SK-N-SH (cell line): ENCODE measurements at regions not wholly inside any gene's neighbourhood (a gene's known extent, or its start where the extent isn't known, plus 50 kb on each side); places are given as distances from the start of the nearest gene placed in this dataset.

Experiments
- CTCF ChIA-PET: fragments of 300-600, 350-600 bp; formaldehyde crosslinking; extraction: SDS; loops from one replicate; lab custom pipeline; 2021; lab: Yijun Ruan, JAX
- POLR2A ChIA-PET: fragments of 350-600 bp; sonication (Branson Sonifier 250); formaldehyde crosslinking; extraction: SDS; loops from one replicate; lab custom pipeline; 2020; ENCODE audit warnings: antibody characterized with exemption, inconsistent platforms; lab: Yijun Ruan, JAX
- DNase-seq: peaks from one replicate; pipeline ENCODE4 v3.0.0; 2012
- H2AFZ ChIP-seq: fragments of 200-600 bp; sonication (generic); 2 replicates; pipeline ENCODE4 v1.8.1; 2016; ENCODE audit warnings: antibody characterized with exemption, mild to moderate bottlenecking, low read depth
- H3F3A ChIP-seq: fragments of 200-600 bp; sonication (generic); replicated peaks from 2 replicates; pipeline ENCODE3; 2016; ENCODE audit warnings: antibody characterized with exemption, mild to moderate bottlenecking; ENCODE audit not compliant: insufficient read depth
- H3K27ac ChIP-seq, 2 experiments: fragments of 200-500 bp in 1 of 2; fragments of 200-600 bp in 1 of 2; sonication (Bioruptor generic) in 1 of 2; sonication (generic), shearing (Covaris generic) in 1 of 2; 2 replicates each; pipeline versions ENCODE4 v1.5.1 to v1.6.1; 2014 to 2016; ENCODE audit warnings: low read depth in 2 of 2, inconsistent platforms in 1 of 2, low read length in 1 of 2, mild to moderate bottlenecking in 1 of 2, mixed read lengths in 1 of 2
- H3K27me3 ChIP-seq: fragments of 200-600 bp; sonication (generic), shearing (Covaris generic); 2 replicates; pipeline ENCODE4 v1.6.1; 2016; ENCODE audit warnings: mixed run types; ENCODE audit not compliant: insufficient read depth
- H3K36me3 ChIP-seq, 2 experiments: fragments of 200-500 bp in 1 of 2; fragments of 200-600 bp in 1 of 2; sonication (Bioruptor generic) in 1 of 2; sonication (generic) in 1 of 2; replicated peaks in 1 of 2; 2 replicates each; pipeline versions ENCODE3 to v1.5.1; 2014 to 2016; ENCODE audit warnings: low read length in 1 of 2, mild to moderate bottlenecking in 1 of 2; ENCODE audit not compliant: insufficient read depth in 2 of 2, control insufficient read depth in 1 of 2
- H3K4me1 ChIP-seq, 2 experiments: fragments of 200-500 bp in 1 of 2; fragments of 200-600 bp in 1 of 2; sonication (Bioruptor generic) in 1 of 2; sonication (generic), shearing (Covaris generic) in 1 of 2; 2 replicates each; pipeline versions ENCODE4 v1.5.1 to v1.6.1; 2014 to 2016; ENCODE audit warnings: low read depth in 1 of 2, low read length in 1 of 2, mixed run types in 1 of 2; ENCODE audit not compliant: insufficient read depth in 2 of 2, control insufficient read depth in 1 of 2
- H3K4me2 ChIP-seq: fragments of 200-600 bp; sonication (generic), shearing (Covaris generic); 2 replicates; pipeline ENCODE4 v1.6.1; 2017; ENCODE audit warnings: mixed run types
- H3K4me3 ChIP-seq, 2 experiments: fragments of 200-500 bp in 1 of 2; fragments of 200-600 bp in 1 of 2; sonication (Bioruptor generic) in 1 of 2; sonication (generic), shearing (Covaris generic) in 1 of 2; 2 replicates each; pipeline versions ENCODE4 v1.5.1 to v1.8.1; 2014 to 2016; ENCODE audit warnings: low read depth in 2 of 2, inconsistent platforms in 1 of 2, low read length in 1 of 2, mild to moderate bottlenecking in 1 of 2, mixed read lengths in 1 of 2, moderate library complexity in 1 of 2
- H3K79me2 ChIP-seq: fragments of 200-600 bp; sonication (generic); 2 replicates; pipeline ENCODE4 v1.8.1; 2017; ENCODE audit warnings: mild to moderate bottlenecking; ENCODE audit not compliant: insufficient read depth
- H3K9ac ChIP-seq: fragments of 200-600 bp; sonication (generic); 2 replicates; pipeline ENCODE4 v1.6.1; 2017; ENCODE audit warnings: mixed run types
- H3K9me2 ChIP-seq: fragments of 200-600 bp; sonication (generic); 2 replicates; pipeline ENCODE4 v1.6.1; 2017; ENCODE audit warnings: mixed run types
- H3K9me3 ChIP-seq: fragments of 200-600 bp; sonication (generic); 2 replicates; pipeline ENCODE4 v1.6.1; 2017; ENCODE audit warnings: mixed run types, mild to moderate bottlenecking, moderate library complexity
- H4K20me1 ChIP-seq: fragments of 200-600 bp; sonication (generic); 2 replicates; pipeline ENCODE4 v1.6.1; 2017; ENCODE audit warnings: mild to moderate bottlenecking, mixed run types; ENCODE audit not compliant: insufficient read depth
- CTCF ChIP-seq: fragments of 200-600 bp; sonication (generic); IDR thresholded peaks from 2 replicates; pipeline ENCODE4 v1.6.1; 2017; ENCODE audit warnings: antibody characterized with exemption, mild to moderate bottlenecking, moderate library complexity
- EP300 ChIP-seq, 2 experiments: IDR thresholded peaks; 2 replicates each; pipeline versions ENCODE4 v1.4.0 to v1.6.1; 2012; ENCODE audit warnings: borderline replicate concordance in 1 of 2, low read depth in 1 of 2, low read length in 1 of 2
- FOSL2 ChIP-seq: IDR thresholded peaks from 2 replicates; pipeline ENCODE4 v1.4.0; 2012; ENCODE audit warnings: low read depth, mild to moderate bottlenecking, moderate library complexity, borderline replicate concordance
- GABPA ChIP-seq: IDR thresholded peaks from 2 replicates; pipeline ENCODE4 v1.4.0; 2012; ENCODE audit warnings: low read depth, mild to moderate bottlenecking
- MEF2A ChIP-seq: IDR thresholded peaks from 2 replicates; pipeline ENCODE4 v1.4.0; 2012; ENCODE audit warnings: low read depth, borderline replicate concordance
- MXI1 ChIP-seq: IDR thresholded peaks from 2 replicates; pipeline ENCODE4 v1.6.1; 2012; ENCODE audit warnings: mild to moderate bottlenecking, low read depth, low read length, improper control_type of control experiment
- NFIC ChIP-seq: IDR thresholded peaks from 2 replicates; pipeline ENCODE4 v1.4.0; 2012; ENCODE audit warnings: borderline replicate concordance
- RAD21 ChIP-seq: IDR thresholded peaks from 2 replicates; pipeline ENCODE4 v1.6.1; 2012; ENCODE audit warnings: mild to moderate bottlenecking, low read length
- RXRA ChIP-seq: IDR thresholded peaks from 2 replicates; pipeline ENCODE4 v1.4.0; 2012; ENCODE audit warnings: low read depth, mild to moderate bottlenecking, borderline replicate concordance
- SIN3A ChIP-seq: IDR thresholded peaks from 2 replicates; pipeline ENCODE4 v1.6.1; 2012; ENCODE audit warnings: low read depth, mild to moderate bottlenecking, low read length, moderate library complexity, borderline replicate concordance
- SMC3 ChIP-seq: IDR thresholded peaks from 2 replicates; pipeline ENCODE4 v1.6.1; 2012; ENCODE audit warnings: low read depth, low read length, improper control_type of control experiment
- TAF1 ChIP-seq: IDR thresholded peaks from 2 replicates; pipeline ENCODE4 v1.6.1; 2012; ENCODE audit warnings: low read depth, mild to moderate bottlenecking, low read length, moderate library complexity, borderline replicate concordance
- TCF12 ChIP-seq: IDR thresholded peaks from 2 replicates; pipeline ENCODE4 v1.4.0; 2012
- WGBS: methylation state at CpG from one replicate; pipeline ENCODE4 v1.1.6; 2017; ENCODE audit warnings: low lambda C conversion rate; 5-methylcytosine and 5-hydroxymethylcytosine counted together
- TF ChIP-seq, protein P1 (sequence below): IDR thresholded peaks from 2 replicates; pipeline ENCODE4 v1.6.1; 2012; ENCODE audit warnings: mild to moderate bottlenecking, low read depth, low read length, moderate library complexity

DNA sequence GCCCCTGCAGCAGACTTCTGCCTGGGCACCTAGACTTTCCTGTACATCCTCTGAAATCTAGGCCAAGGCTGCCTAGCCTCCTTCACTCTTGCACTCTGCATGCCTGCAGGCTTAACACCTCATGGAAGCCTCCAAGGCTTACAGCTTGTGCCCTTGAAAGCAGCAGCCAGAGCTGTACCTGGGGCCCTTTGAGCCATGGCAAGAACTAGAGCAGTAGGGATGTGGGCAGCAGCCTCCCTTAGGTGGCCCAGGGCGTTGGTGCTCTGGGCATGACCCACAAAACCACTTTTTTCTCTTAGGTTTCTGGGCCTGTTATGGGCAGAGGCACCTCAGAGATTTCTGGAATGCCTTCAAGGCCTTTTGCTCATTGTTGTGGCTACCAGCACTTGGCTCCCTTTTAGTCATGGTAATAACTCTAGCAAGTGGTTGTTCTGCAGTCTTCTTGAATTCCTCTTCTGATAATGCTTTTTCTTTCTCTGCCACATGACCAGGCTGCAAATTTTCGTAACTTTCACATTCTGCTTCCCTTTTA, 606.2 kb downstream of the TLE4 start:
- H3K9me3 ChIP-seq, result no peaks in the 10 kb centered on the region
- CTCF ChIA-PET, result no interaction called here
- no peak overlapping the region for H3K9ac ChIP-seq
- POLR2A ChIA-PET, result no interaction called here
- WGBS, result 6% methylated on average over 2 of the region's 2 CpGs
- TF ChIP-seq FOSL2 (no peak), SIN3A (no peak)
- no peaks in the 10 kb centered on the region for H3K9me2 ChIP-seq
- H2AFZ ChIP-seq, result no peak overlapping the region
- no peak overlapping the region for H3K4me2 ChIP-seq
- H3K4me3 ChIP-seq, result no peak overlapping the region
- no peaks in the 10 kb centered on the region for H3K27me3 ChIP-seq
- no peak for DNase-seq
- H4K20me1 ChIP-seq, result no peaks in the 10 kb centered on the region
- H3F3A ChIP-seq, result no peaks in the 10 kb centered on the region
- no peak overlapping the region for H3K27ac ChIP-seq
- H3K4me1 ChIP-seq, result no peaks in the 10 kb centered on the region
- no peaks in the 10 kb centered on the region for H3K36me3 ChIP-seq
- H3K79me2 ChIP-seq, result no peaks in the 10 kb centered on the region

DNA sequence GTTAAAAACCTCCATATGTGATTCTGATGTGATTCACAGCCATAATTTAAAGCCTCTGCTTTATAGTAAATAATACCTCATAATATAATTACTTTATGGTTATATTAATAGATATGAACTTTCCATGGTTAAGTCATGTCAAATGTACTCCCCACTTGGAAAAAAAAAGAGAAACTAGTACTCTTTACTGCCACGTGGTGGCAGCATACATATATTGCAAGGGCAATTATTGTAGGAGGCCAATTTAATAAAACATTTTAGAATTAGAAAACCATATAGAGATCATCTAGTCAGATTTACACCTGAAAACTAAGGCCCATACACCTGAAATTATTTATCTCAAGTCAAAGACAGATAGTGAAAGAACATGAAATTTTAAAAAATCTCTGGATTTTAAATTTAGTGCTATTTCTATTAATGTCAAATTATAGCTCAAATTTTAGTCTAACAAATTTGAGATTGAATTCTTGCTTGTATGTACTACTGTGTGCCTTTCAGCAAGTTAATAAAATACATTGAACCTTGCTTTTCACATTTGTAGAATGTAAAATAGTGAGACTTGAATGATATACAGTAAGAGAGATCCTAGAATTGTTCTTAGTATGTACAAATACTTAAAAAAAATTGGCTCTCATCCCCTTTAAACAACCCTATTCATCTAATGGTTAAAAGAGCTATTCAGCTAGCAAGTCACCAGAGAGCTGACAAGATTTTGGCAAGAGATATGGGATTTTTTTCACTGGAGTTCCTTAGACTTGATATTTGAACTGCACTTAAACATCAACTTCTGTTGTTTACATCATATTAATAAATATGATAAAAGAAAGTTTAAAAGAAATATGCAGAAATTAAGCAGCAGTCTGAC, 603.8 kb downstream of the TLE4 start:
- Histone ChIP-seq H3F3A (no peaks in the 10 kb centered on the region), H3K27ac (no peak overlapping the region; a peak in 1 of 4 replicates), H3K79me2 (no peaks in the 10 kb centered on the region), H4K20me1 (no peaks in the 10 kb centered on the region), H3K4me2 (no peak overlapping the region), H2AFZ (no peak overlapping the region), H3K27me3 (no peaks in the 10 kb centered on the region), H3K9ac (no peak overlapping the region), H3K4me3 (no peak overlapping the region), H3K9me2 (no peaks in the 10 kb centered on the region), H3K4me1 (no peaks in the 10 kb centered on the region), H3K36me3 (no peaks in the 10 kb centered on the region), H3K9me3 (no peaks in the 10 kb centered on the region)
- ChIA-PET CTCF (interaction anchor here (0.5 to 1.8 kb wide), 15 partner anchors 11 to 1575 kb away, joined by 3 to 9 read pairs (median 4); no protein-coding TSS in a partner anchor), POLR2A (no interaction called here)
- TF ChIP-seq TCF12, result no peak
- TF ChIP-seq RXRA, result no peak
- TF ChIP-seq SMC3, result peak; percentile 57
- no peak for TF ChIP-seq MEF2A
- TF ChIP-seq RAD21, result peak; percentile 78
- TF ChIP-seq, protein P1, sequence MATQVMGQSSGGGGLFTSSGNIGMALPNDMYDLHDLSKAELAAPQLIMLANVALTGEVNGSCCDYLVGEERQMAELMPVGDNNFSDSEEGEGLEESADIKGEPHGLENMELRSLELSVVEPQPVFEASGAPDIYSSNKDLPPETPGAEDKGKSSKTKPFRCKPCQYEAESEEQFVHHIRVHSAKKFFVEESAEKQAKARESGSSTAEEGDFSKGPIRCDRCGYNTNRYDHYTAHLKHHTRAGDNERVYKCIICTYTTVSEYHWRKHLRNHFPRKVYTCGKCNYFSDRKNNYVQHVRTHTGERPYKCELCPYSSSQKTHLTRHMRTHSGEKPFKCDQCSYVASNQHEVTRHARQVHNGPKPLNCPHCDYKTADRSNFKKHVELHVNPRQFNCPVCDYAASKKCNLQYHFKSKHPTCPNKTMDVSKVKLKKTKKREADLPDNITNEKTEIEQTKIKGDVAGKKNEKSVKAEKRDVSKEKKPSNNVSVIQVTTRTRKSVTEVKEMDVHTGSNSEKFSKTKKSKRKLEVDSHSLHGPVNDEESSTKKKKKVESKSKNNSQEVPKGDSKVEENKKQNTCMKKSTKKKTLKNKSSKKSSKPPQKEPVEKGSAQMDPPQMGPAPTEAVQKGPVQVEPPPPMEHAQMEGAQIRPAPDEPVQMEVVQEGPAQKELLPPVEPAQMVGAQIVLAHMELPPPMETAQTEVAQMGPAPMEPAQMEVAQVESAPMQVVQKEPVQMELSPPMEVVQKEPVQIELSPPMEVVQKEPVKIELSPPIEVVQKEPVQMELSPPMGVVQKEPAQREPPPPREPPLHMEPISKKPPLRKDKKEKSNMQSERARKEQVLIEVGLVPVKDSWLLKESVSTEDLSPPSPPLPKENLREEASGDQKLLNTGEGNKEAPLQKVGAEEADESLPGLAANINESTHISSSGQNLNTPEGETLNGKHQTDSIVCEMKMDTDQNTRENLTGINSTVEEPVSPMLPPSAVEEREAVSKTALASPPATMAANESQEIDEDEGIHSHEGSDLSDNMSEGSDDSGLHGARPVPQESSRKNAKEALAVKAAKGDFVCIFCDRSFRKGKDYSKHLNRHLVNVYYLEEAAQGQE, result no peak
- TF ChIP-seq TAF1, result no peak
- no peak for TF ChIP-seq NFIC
- TF ChIP-seq MXI1, result no peak
- peak; percentile 79 for TF ChIP-seq CTCF
- no peak for TF ChIP-seq EP300 (IDR thresholded peaks at IDR 0.05; ENCODE audit: borderline replicate concordance in 1 of 2, low read depth in 1 of 2, low read length in 1 of 2)
- TF ChIP-seq GABPA, result no peak
- DNase-seq, result peak; percentile 27
- 2% methylated on average over 1 of the region's 1 CpG for WGBS
